AG10803 (cell line): ENCODE measurements at regions not wholly inside any gene's neighbourhood (a gene's known extent, or its start where the extent isn't known, plus 50 kb on each side); places are given as distances from the start of the nearest gene placed in this dataset.

Source experiments
- DNase-seq: peaks from one replicate; pipeline ENCODE4 v3.0.0; 2010; ENCODE audit warnings: low read depth
- H3K4me3 ChIP-seq: 2 replicates; pipeline ENCODE4 v1.5.1; 2011; ENCODE audit warnings: mild to moderate bottlenecking, low read length, control low read depth
- TF ChIP-seq, protein P1 (sequence below): conservative IDR thresholded peaks from 2 replicates; pipeline ENCODE4 v1.5.1; 2011; ENCODE audit warnings: mild to moderate bottlenecking, low read length, control low read depth, inconsistent platforms

DNA sequence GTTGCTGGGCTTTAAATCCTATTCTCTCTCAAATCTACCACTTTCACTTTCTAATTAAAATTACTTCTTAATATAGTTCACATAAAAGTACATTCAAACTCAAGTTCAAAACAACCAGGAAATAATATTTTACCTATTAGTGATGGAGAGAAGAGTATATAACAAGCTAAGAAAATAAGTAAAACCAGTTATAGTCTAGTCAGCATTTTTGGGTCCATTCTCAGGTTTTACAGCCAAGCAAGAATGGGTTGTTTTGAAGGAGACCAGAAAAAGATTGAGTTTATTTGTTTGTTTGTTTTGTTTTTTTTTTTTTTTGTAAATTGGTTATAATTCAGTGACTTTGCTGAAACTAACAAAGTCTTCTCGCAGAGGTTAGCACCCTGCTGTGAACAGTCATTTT, 106.3 kb upstream of the PTPRZ1 start:
- H3K4me3 ChIP-seq, result no peak overlapping the region
- DNase-seq, result no peak
- TF ChIP-seq, protein P1, sequence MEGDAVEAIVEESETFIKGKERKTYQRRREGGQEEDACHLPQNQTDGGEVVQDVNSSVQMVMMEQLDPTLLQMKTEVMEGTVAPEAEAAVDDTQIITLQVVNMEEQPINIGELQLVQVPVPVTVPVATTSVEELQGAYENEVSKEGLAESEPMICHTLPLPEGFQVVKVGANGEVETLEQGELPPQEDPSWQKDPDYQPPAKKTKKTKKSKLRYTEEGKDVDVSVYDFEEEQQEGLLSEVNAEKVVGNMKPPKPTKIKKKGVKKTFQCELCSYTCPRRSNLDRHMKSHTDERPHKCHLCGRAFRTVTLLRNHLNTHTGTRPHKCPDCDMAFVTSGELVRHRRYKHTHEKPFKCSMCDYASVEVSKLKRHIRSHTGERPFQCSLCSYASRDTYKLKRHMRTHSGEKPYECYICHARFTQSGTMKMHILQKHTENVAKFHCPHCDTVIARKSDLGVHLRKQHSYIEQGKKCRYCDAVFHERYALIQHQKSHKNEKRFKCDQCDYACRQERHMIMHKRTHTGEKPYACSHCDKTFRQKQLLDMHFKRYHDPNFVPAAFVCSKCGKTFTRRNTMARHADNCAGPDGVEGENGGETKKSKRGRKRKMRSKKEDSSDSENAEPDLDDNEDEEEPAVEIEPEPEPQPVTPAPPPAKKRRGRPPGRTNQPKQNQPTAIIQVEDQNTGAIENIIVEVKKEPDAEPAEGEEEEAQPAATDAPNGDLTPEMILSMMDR, result no peak

DNA sequence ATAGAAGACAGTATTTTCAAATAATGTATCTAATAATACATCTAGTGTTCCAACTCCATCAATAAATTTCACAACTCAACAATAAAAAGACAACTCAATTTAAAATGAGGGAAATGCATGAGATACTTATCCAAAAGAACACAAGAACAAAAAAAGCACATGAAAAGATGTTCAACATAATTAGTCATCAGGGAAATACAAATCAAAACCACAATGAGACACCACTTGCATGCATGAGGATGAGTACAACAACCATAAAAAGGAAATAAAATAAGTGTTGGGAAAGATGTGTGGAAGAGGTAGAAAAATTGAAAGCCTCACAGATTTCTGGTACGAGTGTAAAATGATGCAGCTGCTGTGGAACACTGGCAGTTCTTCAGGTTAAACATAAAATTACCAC, 111.6 kb upstream of the PTPRZ1 start:
- H3K4me3 ChIP-seq, result no peak overlapping the region
- no peak for DNase-seq
- TF ChIP-seq, protein P1, result no peak

DNA sequence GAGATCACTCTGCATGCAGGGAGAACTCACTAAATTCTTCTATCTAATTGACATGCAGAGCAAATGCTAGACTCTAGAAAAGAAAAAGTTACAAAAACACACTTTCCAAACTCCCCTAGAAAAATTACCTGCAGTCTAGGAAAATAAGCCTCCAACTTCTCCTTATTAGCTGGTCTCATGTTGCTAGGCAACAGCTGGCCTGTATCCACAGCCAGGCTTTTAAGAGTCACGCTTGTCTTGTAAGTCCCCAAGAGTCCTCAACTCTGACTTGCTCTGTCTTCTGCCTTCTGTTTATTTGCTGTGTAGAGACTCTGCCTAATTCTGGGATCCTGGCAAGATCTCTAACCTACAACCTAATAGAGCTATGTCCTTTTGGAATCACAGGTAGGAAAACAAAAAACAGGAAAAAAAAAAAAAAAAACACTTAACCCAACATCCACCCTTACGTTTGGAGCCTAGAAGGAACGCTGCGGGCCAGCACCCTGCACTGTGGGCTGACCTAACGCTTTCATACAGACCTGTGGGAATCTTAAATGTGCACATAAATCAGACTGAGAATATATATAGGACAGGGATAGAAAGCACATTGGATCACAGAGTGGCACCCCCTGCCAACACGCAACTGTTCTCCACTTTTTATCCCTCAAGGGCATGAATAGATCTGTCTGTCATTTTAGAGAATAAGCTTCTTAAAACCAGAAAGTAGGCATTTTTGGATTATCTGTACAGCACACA, 117.0 kb upstream of the PTPRZ1 start:
- H3K4me3 ChIP-seq, result no peak overlapping the region
- no peak for DNase-seq
- TF ChIP-seq, protein P1, result no peak

DNA sequence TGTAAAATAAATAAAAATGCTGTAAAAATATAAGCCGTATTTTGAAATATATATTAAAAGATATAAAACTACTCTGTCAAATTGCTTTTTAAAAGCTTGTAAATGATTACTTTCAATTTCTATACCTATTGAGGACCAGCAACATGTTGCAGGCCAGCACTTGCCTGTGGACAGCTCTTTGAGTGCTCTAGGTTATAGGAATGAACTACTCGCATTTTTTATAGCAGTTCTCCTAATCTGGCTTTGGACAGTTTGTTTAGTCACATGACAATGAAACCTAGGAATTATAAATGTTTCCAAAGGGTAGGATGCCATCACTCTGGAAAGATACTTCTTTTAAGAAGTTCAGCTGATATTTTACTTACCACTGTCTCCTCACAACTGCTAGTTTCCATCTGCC, 117.7 kb upstream of the PTPRZ1 start:
- TF ChIP-seq, protein P1, result no peak
- no peak for DNase-seq
- H3K4me3 ChIP-seq, result no peak overlapping the region

DNA sequence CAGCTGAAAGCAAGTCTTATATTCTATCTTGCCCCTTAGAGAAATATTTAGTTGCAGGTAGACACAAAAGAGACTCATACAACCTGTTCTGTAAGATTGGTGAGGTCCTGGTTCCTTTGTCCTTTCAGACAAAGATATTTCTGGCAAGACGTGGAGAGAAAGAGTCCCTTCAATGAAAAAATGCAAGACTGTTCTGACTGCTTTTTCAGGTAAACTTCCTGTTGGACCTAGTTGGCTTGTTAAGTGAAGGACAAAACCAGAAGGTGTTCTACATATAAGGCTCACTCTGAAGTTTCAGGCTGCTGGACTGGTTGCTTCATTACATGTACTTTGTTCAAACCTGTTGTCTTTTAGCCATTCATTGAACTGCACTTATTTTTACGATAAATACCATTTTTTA, 119.0 kb upstream of the PTPRZ1 start:
- DNase-seq, result no peak
- H3K4me3 ChIP-seq, result no peak overlapping the region
- TF ChIP-seq, protein P1, result no peak

DNA sequence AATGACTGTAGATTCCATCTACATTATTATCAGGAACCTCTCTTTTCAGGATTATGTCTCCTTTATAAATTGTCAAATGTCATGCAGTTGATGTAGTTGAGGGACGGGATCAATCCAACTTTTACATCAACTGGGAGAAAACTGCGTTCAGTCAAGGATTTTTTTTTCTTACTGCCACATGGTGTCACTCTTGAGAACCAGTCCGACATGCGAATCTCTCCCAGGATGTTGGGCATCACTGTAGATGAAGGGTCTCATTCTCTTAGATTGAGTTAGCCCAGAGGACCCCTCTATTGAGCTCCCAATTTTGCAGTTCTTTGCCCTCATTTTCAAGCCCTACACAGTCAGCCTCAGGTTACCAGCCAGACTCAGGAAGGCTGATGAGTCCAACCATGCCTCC, 120.3 kb upstream of the PTPRZ1 start:
- no peak overlapping the region for H3K4me3 ChIP-seq
- TF ChIP-seq, protein P1, result peak; percentile 59
- DNase-seq, result peak; percentile 26

DNA sequence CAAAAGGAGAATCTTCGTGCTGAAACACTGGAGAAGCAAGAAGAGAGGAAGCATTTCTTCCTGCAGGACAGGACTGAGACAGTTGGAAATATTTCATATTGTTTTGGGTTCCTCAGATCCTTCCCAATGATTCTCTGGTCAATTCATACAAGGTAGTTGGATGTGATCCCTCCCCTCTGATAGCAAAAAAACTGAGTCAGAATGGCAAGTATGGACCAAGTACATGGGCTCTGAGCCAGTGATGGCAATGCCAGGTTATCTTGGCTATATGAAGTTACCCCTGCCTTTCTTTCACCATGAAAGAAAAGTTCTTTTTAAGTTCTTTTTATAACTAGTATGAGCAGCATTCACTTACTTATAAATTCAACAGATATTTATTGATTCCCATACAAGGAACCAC, 124.4 kb upstream of the PTPRZ1 start:
- no peak for DNase-seq
- H3K4me3 ChIP-seq, result no peak overlapping the region
- TF ChIP-seq, protein P1, result no peak
